HG03039 (cell line): ENCODE measurements at regions not wholly inside any gene's neighbourhood (a gene's known extent, or its start where the extent isn't known, plus 50 kb on each side); places are given as distances from the start of the nearest gene placed in this dataset.
"Not testable (repeated sequence)": the region's sequence is repeated elsewhere in the genome, so short reads cannot be mapped to it uniquely, and the experiment has no call there.

ENCODE experiments used
- ATAC-seq: cut with Tn5 transposase; IDR thresholded peaks from one replicate; pipeline ENCODE4 v1.9.1; 2021; ENCODE audit warnings: mild to moderate bottlenecking, moderate library complexity; ENCODE audit not compliant: unreplicated experiment

- ATAC-seq: no peak
Measured at GRCh38 chr5:68116408-68116807, 99.1 kb upstream of the PIK3R1 start.

- no peak for ATAC-seq
Measured at GRCh38 chr5:68115584-68115983, 100.0 kb upstream of the PIK3R1 start.

GRCh38 chr5:68114378-68115040, 101.0 kb upstream of the PIK3R1 start:
- no peak for ATAC-seq

GRCh38 chr5:68112658-68113057, 102.9 kb upstream of the PIK3R1 start:
- no peak for ATAC-seq

GRCh38 chr5:68110894-68111293, 104.7 kb upstream of the PIK3R1 start:
- ATAC-seq: no peak

GRCh38 chr5:68110264-68110663, 105.3 kb upstream of the PIK3R1 start:
- no peak for ATAC-seq

- ATAC-seq: not testable (repeated sequence)
Measured at GRCh38 chr5:68104217-68104616, 111.3 kb upstream of the PIK3R1 start.

GRCh38 chr5:68103297-68103696, 112.3 kb upstream of the PIK3R1 start:
- ATAC-seq: not testable (repeated sequence)

- ATAC-seq: no peak
Measured at GRCh38 chr5:68099327-68099726, 116.2 kb upstream of the PIK3R1 start.

GRCh38 chr5:68093455-68094159, 121.9 kb upstream of the PIK3R1 start:
- no peak for ATAC-seq

GRCh38 chr5:68088302-68088701, 127.3 kb upstream of the PIK3R1 start:
- ATAC-seq: no peak

- no peak for ATAC-seq
Measured at GRCh38 chr5:68087866-68088265, 127.7 kb upstream of the PIK3R1 start.

- ATAC-seq: no peak
Measured at GRCh38 chr5:68086857-68087256, 128.7 kb upstream of the PIK3R1 start.

- no peak for ATAC-seq
Measured at GRCh38 chr5:68086439-68086838, 129.1 kb upstream of the PIK3R1 start.

GRCh38 chr5:68084396-68084795, 131.2 kb upstream of the PIK3R1 start:
- no peak for ATAC-seq

- no peak for ATAC-seq
Measured at GRCh38 chr5:68080282-68081050, 135.1 kb upstream of the PIK3R1 start.

- ATAC-seq: no peak
Measured at GRCh38 chr5:68077349-68077894, 138.1 kb upstream of the PIK3R1 start.

- no peak for ATAC-seq
Measured at GRCh38 chr5:68074633-68075032, 140.9 kb upstream of the PIK3R1 start.

GRCh38 chr5:68074048-68074632, 141.4 kb upstream of the PIK3R1 start:
- no peak for ATAC-seq

- ATAC-seq: no peak
Measured at GRCh38 chr5:68071736-68072135, 143.8 kb upstream of the PIK3R1 start.

- ATAC-seq: no peak
Measured at GRCh38 chr5:68071282-68071632, 144.3 kb upstream of the PIK3R1 start.
